Putamen (tissue), 1 donor: ENCODE measurements at regions not wholly inside any gene's neighbourhood (a gene's known extent, or its start where the extent isn't known, plus 50 kb on each side); places are given as distances from the start of the nearest gene placed in this dataset.

Experiments used
- DNase-seq: peaks from one replicate; pipeline ENCODE4 v3.0.0-alpha.2; 2016; ENCODE audit warnings: low spot score

DNA sequence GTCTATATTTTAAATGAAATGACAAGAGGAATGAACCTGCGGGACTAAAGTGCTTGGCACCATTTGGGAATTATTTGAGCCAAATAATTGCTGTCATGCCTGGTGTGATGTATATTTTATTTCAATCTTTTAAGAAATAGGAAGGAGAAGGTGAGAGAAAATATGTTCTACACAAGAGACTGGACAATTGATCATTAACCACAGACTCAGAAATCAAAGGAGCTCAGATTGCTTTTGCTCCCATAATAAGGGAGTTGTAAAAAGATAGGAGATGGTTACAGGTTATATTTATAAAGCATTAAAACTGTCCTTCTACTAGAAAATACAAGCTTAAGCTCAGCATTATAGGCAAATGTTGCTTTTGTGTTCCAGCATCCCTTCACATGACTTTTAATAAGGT is 515.2 kb upstream of the SULF2 start:
- DNase-seq, result no peak

DNA sequence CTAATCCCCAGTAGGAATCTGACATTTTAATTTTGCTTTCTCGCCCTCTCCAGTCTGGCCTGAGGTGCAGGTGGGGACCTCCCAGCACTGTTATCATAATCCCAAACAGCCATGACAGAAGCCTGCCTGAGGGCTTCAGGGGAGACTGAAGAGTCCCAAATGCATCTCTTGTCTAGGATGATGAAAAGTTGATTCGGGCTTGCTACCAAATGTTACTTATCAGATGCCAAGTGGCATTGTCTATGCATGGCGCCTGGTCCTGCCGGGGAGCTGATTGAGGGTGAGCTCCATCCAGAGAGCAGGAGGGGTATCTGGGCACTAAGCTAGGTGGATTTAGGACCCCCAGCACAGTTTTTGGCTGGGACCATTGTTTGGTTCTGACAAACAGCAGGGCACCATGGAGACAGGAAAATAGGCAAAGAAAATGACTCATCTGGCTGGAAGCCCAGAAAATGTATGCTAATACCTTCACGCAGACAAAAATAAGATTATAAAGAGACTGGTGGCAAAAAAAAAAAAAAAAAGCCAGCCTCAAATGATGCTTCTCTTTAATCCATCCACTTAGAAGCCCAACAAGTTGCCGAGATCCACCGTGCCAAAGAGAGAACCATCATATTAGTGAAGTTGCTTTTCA is 513.7 kb upstream of the SULF2 start:
- no peak for DNase-seq

DNA sequence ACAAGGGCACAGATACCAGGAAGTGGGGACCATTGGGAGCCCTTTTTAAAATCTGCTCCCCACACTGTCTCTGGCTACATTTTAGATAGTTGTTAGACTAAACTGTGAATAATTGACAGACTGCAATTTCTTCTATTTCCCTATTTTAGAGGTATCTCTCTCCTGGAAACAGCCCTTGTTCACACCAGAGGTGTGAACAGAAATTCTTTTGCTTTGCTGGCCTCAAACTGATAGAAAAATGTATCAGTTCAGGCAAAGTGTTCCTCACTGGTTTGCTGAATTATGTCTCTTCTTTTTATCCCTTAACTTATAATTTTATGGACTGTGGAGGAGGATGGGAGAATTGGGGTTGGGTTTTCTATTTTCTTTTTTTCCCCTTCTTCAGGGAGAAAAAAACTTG is 513.2 kb upstream of the SULF2 start:
- DNase-seq, result no peak

- peak; percentile 50 for DNase-seq
These were observed 510.7 kb upstream of the SULF2 start for GRCh38 chr20:48295966-48296421.

GRCh38 chr20:48295445-48295903 is 510.2 kb upstream of the SULF2 start:
- no peak for DNase-seq

GRCh38 chr20:48294942-48295341 is 509.7 kb upstream of the SULF2 start:
- DNase-seq, result no peak

GRCh38 chr20:48294196-48294595 is 508.9 kb upstream of the SULF2 start:
- no peak for DNase-seq

DNA sequence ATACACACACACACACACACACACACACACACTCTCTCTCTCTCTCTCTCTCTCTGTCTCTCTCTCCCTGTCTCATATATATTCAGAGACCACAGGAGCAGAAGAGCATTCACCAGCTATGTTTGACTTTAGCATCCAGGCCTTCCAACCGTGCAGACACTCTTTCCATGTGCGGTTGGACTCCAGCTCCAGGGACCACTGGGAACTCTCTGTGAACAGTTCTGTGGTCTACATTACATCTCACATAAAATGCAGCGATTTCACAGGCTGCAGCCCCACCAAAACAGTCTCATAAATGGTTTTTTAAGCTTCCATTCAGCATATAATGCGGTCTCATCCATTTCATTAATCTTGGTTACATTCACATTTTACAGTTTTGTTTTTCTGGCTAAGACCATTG is 508.4 kb upstream of the SULF2 start:
- no peak for DNase-seq

DNA sequence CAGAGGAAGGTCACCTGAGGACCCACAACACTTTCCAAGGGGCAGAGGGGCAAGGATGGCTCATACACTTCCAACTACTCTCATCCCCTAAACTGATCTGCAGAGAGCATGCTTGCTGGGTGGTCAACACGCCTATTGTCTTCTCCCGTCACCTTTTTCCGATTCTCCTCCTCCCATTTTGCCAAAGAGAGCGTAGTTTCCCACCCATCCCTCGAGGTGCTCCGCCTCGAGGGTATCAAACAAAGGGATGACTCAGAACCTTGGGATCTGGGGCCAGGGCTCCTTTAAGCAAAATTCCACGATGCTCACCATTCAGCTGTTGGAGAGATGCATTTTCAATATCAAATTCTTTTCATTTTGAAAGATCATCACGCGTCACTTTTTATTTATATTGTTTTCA is 507.5 kb upstream of the SULF2 start:
- DNase-seq, result no peak

DNA sequence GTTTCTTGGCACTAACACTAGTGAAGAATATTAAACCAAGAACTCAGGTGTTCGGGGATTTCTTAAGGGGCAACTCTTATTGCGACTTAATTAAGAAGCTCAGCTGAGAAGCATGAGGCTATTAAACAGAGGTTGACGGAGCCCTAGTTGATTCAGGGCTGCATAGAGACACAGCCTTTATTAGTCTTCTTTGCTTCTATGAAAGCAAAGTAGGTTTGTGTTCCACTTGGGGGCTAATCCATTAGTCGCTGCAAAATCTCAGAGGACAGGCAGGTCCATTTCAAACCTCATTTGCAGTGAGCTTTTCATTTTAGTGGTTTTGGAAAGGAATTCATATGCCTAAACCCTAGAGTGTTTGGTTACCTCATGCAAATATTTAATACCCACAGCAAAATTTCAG is 506.6 kb upstream of the SULF2 start:
- no peak for DNase-seq

- DNase-seq, result no peak
These were observed 503.7 kb upstream of the SULF2 start for GRCh38 chr20:48288930-48289507.

- DNase-seq, result no peak
These were observed 502.4 kb upstream of the SULF2 start for GRCh38 chr20:48287552-48288170.

GRCh38 chr20:48287021-48287494 is 501.8 kb upstream of the SULF2 start:
- no peak for DNase-seq

DNA sequence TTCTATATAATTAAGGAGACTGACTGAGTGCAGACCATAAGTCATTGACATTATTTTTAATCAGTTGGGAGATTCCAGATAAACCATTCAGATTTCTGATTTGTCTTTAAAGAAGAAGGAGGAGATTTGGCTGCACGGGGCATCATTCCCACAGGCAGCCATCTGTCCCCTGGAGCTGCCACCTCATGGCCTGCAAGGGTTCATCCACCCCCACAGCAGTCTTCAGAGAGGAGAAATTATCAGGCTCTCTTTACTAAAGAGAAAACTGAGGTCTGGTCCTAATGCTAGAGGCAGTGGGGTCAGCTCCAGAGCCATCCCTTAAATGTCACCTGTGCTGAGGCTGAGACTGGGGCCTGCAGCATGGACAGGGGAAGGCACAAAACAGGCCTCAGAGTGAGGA is 501.3 kb upstream of the SULF2 start:
- no peak for DNase-seq

DNA sequence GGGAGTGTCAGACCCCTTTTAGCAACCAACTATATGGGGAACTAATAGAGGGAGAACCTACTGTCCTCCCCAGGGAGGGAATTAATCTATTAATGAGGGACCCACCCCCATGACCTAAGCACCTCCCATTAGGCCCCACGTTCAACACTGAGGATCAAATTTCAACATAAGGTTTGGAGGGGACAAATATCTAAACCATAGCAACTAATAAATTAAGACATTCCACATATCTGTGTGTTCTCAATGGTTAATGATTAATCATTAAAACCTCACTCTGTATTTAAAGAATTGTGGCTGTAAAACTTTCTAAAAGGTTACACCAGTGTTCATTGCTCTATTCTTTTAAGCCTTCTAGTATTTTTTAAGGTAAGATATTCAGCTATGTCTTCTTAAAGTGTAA is 500.4 kb upstream of the SULF2 start:
- DNase-seq, result no peak

- no peak for DNase-seq
These were observed 499.6 kb upstream of the SULF2 start for GRCh38 chr20:48284837-48285236.

- no peak for DNase-seq
These were observed 499.0 kb upstream of the SULF2 start for GRCh38 chr20:48284315-48284714.

DNA sequence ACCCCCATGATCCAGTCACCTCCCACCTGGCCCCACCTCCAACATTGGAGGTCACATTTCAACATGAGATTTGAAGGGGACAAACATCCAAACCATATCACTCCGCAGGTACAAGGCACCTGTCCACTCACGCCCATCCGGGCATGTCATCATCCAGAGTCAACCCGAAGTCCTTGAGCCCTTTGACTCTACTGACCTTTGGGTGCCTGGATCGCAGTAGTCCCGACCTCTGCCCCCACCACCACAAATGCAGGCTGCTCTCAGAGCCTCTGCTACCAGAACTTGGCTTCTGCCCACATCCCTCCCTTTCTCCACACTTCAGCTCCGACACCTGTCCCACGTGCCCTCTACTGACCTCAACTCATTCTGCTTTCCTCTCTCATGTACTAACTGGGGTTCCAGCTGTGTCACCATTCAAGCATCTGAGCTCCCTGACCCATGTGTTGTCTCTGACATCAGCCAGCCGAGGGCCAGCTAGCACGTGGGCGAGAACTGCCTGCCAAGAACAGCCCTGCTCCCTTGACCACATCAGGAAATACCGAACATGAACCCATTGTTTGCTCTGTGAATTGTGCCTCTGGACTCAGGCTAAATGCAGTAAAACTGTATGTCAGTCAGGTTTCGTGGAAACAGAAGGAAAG is 498.3 kb upstream of the SULF2 start:
- peak; percentile 92 for DNase-seq

DNA sequence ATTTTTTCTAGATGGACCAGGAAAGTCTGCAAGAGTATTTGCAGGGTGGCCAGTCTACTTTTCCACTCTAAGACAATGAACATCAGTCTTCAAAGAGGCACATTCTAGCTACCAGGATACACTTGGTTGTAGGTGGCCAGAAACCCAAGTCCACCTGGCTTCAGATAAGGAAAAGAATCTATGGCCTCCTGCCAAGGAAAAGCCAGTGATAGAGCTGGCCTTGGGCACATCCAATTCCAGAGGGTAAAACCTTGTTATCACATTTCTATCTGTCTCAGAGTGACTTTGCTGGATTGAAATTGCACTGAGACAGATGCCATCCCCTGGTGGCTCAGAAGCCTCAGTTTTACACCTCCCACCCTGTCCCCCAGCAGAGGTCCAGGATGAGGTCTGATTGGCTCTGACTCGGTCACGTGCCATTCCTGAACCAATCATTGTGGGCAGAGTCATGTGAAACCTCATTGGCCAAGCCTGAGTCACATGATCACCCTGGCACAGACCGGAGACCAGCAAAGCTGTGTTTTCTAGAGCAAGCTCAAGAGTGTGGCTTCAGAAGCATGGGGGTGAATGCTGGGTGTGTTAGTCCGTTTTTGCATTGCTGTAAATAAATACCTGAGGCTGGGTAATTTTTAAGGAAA is 497.4 kb upstream of the SULF2 start:
- no peak for DNase-seq

DNA sequence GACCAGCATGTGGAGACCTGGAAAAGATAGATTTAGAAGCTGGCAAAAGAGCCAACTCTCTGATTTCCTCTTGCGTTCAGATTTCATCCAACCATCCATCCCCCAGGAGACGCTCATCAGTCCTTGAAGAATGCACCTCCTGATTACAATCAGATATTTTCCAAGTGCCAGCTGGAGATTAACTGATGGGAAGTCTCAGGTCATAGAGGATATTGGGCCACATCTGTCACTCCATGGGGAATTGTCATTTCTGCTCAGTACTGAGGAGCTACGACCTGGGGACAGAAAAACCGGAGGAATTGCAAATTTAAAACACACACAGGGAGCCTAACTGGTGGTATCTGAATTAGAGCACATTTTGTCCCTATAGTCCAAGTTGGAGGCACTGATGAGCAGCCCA is 496.2 kb upstream of the SULF2 start:
- no peak for DNase-seq

DNA sequence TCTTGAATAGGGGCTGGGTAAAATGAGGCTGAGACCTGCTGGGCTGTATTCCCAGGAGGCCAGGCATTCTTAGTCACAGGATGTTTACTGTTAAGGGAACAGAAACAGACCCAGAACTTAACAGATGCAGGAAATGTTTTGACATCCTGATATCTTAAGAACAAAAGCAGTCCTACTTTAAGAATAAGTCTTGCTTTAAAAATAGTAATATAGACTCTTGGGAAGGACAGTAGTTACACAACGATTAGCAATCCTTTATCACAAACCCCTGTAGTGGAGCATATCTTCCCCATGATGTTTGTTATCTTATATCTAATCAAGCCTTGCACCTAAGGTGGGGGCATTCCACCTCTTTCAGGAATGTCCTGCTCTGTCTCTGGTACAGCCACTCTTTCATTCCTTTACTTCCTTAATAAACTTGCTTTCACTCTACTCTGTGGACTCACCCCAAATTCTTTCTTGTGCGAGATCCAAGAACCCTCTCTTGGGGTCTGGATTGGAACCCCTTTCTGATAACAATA is 493.7 kb upstream of the SULF2 start:
- no peak for DNase-seq

- DNase-seq, result no peak
These were observed 492.0 kb upstream of the SULF2 start for GRCh38 chr20:48277266-48277665.
